Ovary (tissue), 7 donors: ENCODE measurements at regions not wholly inside any gene's neighbourhood (a gene's known extent, or its start where the extent isn't known, plus 50 kb on each side); places are given as distances from the start of the nearest gene placed in this dataset.

Source experiments
- DNase-seq, 5 donors: peaks; one replicate each; pipeline ENCODE4 v3.0.0-alpha.2; 2019 to 2020
- H3K27ac ChIP-seq, 2 donors: fragments of 200-600 bp; one replicate each; pipeline versions ENCODE4 v1.5.1 to v1.8.0; 2019 to 2022
- H3K27me3 ChIP-seq: fragments of 200-600 bp; one replicate; pipeline ENCODE4 v1.8.0; 2022
- H3K36me3 ChIP-seq: fragments of 200-600 bp; sonication (generic); one replicate; pipeline ENCODE4 v1.5.1; 2019
- H3K4me1 ChIP-seq: one replicate; pipeline ENCODE4 v1.8.1; 2013; ENCODE audit warnings: mild to moderate bottlenecking, moderate library complexity; ENCODE audit not compliant: insufficient read depth
- H3K4me3 ChIP-seq: fragments of 200-600 bp; sonication (generic); one replicate; pipeline ENCODE4 v1.5.1; 2017
- H3K9me3 ChIP-seq, 2 donors: fragments of 200-600 bp in 1 of 2; sonication (generic) in 1 of 2; one replicate each; pipeline versions ENCODE4 v1.5.1 to v1.8.1; 2013 to 2019; ENCODE audit warnings: mild to moderate bottlenecking in 1 of 2, moderate library complexity in 1 of 2
- EP300 ChIP-seq: sonication (generic); formaldehyde crosslinking; IDR thresholded peaks from one replicate; pipeline ENCODE4 v1.6.1; 2017; ENCODE audit warnings: antibody characterized with exemption
- POLR2A ChIP-seq: fragments of 450-650 bp; IDR thresholded peaks from one replicate; pipeline ENCODE4 v1.6.1; 2017; ENCODE audit warnings: antibody characterized with exemption, mild to moderate bottlenecking, moderate library complexity
- WGBS, 3 donors: extraction: QIAGEN DNeasy Blood & Tissue Kit in 1 of 3; methylation state at CpG; one replicate each; pipeline versions ENCODE4 v1.1.5 to v1.1.7; 2013 to 2017; 5-methylcytosine and 5-hydroxymethylcytosine counted together
- intact Hi-C, 4 donors: fragments of 100-400 bp; cut with DNase I; formaldehyde crosslinking; loops; one replicate each; pipeline versions ENCODE4 v1.11.0 to v1.15.1; 2022 to 2023
- TF ChIP-seq, protein P1 (sequence below), 3 donors: fragments of 450-650 bp in 2 of 3; fragments of 200-600 bp in 1 of 3; IDR thresholded peaks; one replicate each; pipeline versions ENCODE4 v1.5.1 to v1.8.0; 2016 to 2022; ENCODE audit warnings: antibody characterized with exemption in 3 of 3, mild to moderate bottlenecking in 1 of 3
- donor health status: DM: no; HTN: no; CAD: no; lungs with moderate emphysema.
- donor health status: DM: no; HTN: no; CAD: no.
- donor health status: Bipolar disorder and iron deficiency.
- donor health status: DM: no; HTN: no; CAD: no.
- donor health status: DM: yes; HTN: yes; CAD: no.

DNA sequence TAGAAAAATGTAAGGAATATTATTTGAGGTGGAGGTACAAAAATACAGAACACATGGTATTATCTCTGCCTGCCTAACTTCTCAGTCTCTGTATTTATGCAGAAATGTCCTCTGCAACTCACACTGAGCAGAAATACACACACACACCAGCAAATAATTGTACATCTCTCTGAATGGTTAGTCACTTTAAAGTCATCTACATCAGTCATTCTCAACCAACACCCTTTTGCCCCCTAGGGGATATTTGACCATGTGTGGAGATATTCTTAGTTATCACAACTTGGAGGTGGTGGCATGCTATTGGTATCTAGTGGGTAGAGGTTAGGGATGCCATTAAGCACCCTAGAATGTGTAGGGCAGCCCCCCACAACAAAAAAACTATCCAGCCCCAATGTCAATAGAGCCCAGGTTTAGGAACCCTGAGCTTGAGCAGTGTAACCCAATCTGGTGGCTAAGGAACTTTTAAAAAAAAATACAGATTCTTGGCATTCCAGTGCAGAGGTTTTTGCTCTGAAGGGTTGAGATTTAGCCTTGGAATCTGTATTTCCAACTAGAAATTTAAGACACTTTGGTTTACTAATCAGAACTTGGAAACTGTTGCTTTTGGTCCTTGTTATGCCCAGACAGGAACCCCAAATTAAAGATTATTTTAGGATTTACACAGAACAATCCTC is 183.8 kb downstream of the TBX5 start:
- intact Hi-C loops, result no loop called here
- no peak overlapping the region for H3K4me3 ChIP-seq
- DNase-seq, result no peak
- no peak overlapping the region for H3K27ac ChIP-seq
- no peaks in the 10 kb centered on the region for H3K27me3 ChIP-seq
- no peaks in the 10 kb centered on the region for H3K4me1 ChIP-seq
- TF ChIP-seq, protein P1, sequence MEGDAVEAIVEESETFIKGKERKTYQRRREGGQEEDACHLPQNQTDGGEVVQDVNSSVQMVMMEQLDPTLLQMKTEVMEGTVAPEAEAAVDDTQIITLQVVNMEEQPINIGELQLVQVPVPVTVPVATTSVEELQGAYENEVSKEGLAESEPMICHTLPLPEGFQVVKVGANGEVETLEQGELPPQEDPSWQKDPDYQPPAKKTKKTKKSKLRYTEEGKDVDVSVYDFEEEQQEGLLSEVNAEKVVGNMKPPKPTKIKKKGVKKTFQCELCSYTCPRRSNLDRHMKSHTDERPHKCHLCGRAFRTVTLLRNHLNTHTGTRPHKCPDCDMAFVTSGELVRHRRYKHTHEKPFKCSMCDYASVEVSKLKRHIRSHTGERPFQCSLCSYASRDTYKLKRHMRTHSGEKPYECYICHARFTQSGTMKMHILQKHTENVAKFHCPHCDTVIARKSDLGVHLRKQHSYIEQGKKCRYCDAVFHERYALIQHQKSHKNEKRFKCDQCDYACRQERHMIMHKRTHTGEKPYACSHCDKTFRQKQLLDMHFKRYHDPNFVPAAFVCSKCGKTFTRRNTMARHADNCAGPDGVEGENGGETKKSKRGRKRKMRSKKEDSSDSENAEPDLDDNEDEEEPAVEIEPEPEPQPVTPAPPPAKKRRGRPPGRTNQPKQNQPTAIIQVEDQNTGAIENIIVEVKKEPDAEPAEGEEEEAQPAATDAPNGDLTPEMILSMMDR (IDR thresholded peaks at IDR 0.05), result no peak
- TF ChIP-seq POLR2A (no peak), EP300 (no peak)
- H3K9me3 ChIP-seq, result no peaks in the 10 kb centered on the region
- H3K36me3 ChIP-seq, result no peaks in the 10 kb centered on the region

DNA sequence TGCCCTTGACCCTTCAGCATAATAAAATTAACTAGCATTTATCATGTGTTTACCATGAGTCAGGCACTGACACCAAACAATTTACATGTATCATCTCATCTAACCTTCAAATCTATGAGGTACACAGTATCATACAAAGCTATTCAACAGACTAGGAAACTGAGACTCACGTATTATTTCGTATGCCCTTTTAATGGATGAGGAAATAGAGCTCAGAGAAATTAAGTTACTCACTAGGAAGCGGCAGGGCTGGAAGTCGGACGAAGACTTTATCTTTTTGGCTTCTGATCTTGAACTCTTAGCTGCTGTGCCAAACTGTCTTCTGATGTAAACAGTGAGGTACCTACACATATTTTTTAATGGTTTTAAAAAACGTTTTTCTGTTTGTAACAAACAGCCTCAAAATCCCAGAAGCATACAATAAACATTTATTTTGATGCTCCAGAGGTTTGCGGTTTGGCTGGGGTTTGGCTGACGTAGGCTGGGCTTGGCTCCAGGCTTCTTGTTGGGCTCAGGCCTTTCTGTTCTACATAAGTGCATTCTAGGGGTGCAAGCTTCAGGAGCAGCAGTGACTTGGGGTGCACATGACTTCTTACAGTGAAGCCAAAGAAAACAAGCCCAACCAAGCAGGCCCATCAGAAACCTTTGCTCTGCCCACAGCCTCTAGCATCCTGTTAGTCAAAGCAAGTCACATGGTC is 184.7 kb downstream of the TBX5 start:
- Histone ChIP-seq H3K4me3 (no peak overlapping the region), H3K27ac (no peak overlapping the region), H3K4me1 (no peaks in the 10 kb centered on the region), H3K27me3 (no peaks in the 10 kb centered on the region), H3K9me3 (no peaks in the 10 kb centered on the region), H3K36me3 (no peaks in the 10 kb centered on the region)
- 34 to 59% (median 50%) methylated on average over 8 of the region's 8 CpGs for WGBS, 3 donors
- DNase-seq, result no peak
- intact Hi-C loops, result no loop called here
- TF ChIP-seq, protein P1 (IDR thresholded peaks at IDR 0.05), result no peak
- TF ChIP-seq EP300, result no peak
- TF ChIP-seq POLR2A, result no peak

DNA sequence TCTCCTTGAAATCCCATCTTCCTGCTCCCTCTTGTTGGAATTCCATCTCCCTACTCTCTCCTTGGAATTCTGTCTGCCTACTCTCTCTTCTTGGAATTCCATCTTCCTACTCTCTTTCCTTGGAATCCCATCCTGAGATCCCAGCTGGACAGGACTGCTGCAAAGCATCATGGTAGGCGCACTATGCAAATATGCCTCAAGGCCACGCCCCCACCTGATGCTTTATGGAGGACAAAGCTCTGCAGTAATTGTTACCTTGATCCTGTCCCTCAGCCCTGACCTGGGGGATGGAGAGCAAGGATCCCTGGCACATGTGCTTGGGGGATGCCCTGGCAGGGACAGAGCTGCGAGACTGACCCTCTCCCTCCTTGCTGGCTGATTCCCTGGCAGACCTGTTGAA is 185.6 kb downstream of the TBX5 start:
- Histone ChIP-seq H3K27me3 (no peaks in the 10 kb centered on the region), H3K36me3 (no peaks in the 10 kb centered on the region), H3K4me3 (no peak overlapping the region), H3K9me3 (no peaks in the 10 kb centered on the region), H3K27ac (no peak overlapping the region), H3K4me1 (no peaks in the 10 kb centered on the region)
- intact Hi-C loops, result no loop called here
- WGBS, 3 donors, result 46 to 62% (median 52%) methylated on average over 3 of the region's 3 CpGs
- DNase-seq, result no peak
- TF ChIP-seq, protein P1 (IDR thresholded peaks at IDR 0.05), result no peak
- no peak for TF ChIP-seq EP300
- no peak for TF ChIP-seq POLR2A

DNA sequence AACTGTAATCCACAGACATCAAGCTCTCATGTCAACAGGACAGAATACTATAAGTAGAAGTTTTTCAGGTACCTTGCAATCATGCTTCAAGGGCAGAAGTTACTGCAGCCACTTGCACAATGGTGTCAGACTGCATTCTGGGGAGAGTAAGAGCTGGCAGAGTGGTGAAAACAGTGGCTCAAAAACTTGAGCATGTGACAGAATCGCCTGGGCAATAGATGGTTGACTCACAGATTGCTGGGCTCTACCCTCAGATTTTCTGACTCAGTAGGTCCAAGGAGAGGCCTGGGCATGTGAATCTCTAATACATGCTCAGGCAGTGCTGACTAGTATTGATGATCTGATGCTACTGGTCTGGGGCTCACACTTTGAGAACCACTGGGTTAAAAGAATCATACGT is 187.8 kb downstream of the TBX5 start:
- Histone ChIP-seq H3K9me3 (no peaks in the 10 kb centered on the region), H3K27ac (no peak overlapping the region), H3K36me3 (no peaks in the 10 kb centered on the region), H3K27me3 (no peaks in the 10 kb centered on the region), H3K4me1 (no peaks in the 10 kb centered on the region), H3K4me3 (no peak overlapping the region)
- 73 to 81% (median 76%) methylated on average over 2 of the region's 2 CpGs for WGBS, 3 donors
- intact Hi-C loops, result no loop called here
- DNase-seq, result no peak
- TF ChIP-seq, protein P1 (IDR thresholded peaks at IDR 0.05), result no peak
- TF ChIP-seq EP300 (no peak), POLR2A (no peak)
